H54 (cell line): ENCODE measurements at regions not wholly inside any gene's neighbourhood (a gene's known extent, or its start where the extent isn't known, plus 50 kb on each side); places are given as distances from the start of the nearest gene placed in this dataset.

ENCODE experiments used
- DNase-seq: peaks from one replicate; pipeline ENCODE4 v3.0.0; 2011; ENCODE audit warnings: low spot score, mixed read lengths; ENCODE audit not compliant: insufficient read length
- FAIRE-seq: peaks from 3 replicates; lab custom pipeline; 2011; peaks lifted over from hg19 to GRCh38; lab: Jason Lieb, UNC
- POLR2A ChIP-seq: IDR thresholded peaks from 2 replicates; pipeline ENCODE4 v1.6.1; 2011; ENCODE audit warnings: low read depth, mild to moderate bottlenecking, low read length

GRCh38 chr2:212864186-212864585, 287.2 kb downstream of the IKZF2 start:
- TF ChIP-seq POLR2A = no peak
- FAIRE-seq (no peak), DNase-seq (no peak)

- TF ChIP-seq POLR2A = no peak
- FAIRE-seq (peak; percentile 62), DNase-seq (no peak)
Measured at GRCh38 chr2:212863185-212863588, 288.2 kb downstream of the IKZF2 start.

GRCh38 chr2:212858496-212858895, 292.9 kb downstream of the IKZF2 start:
- DNase-seq (no peak), FAIRE-seq (no peak)

GRCh38 chr2:212854771-212855170, 296.6 kb downstream of the IKZF2 start:
- no peak for TF ChIP-seq POLR2A
- DNase-seq (no peak), FAIRE-seq (no peak)

More at GRCh38 chr2:212858496-212858895, 292.9 kb downstream of the IKZF2 start:
- no peak for TF ChIP-seq POLR2A

- no peak for DNase-seq
- no peak for FAIRE-seq
- TF ChIP-seq POLR2A = no peak
Measured at GRCh38 chr2:212854116-212854515, 297.3 kb downstream of the IKZF2 start.

GRCh38 chr2:212845941-212846340, 305.5 kb downstream of the IKZF2 start:
- DNase-seq (no peak), FAIRE-seq (no peak)
- TF ChIP-seq POLR2A = no peak

GRCh38 chr2:212843409-212844199, 305.0 kb upstream of the ERBB4 start:
- TF ChIP-seq POLR2A = no peak
- no peak for DNase-seq
- FAIRE-seq = peak; percentile 91

- no peak for TF ChIP-seq POLR2A
- peak; percentile 76 for FAIRE-seq
- DNase-seq = no peak
Measured at GRCh38 chr2:212842544-212843185, 304.1 kb upstream of the ERBB4 start.

GRCh38 chr2:212841460-212841859, 302.9 kb upstream of the ERBB4 start:
- FAIRE-seq = no peak
- no peak for TF ChIP-seq POLR2A

GRCh38 chr2:212832211-212833195, 293.9 kb upstream of the ERBB4 start:
- no peak for FAIRE-seq
- no peak for DNase-seq
- no peak for TF ChIP-seq POLR2A

More at GRCh38 chr2:212841460-212841859, 302.9 kb upstream of the ERBB4 start:
- DNase-seq = no peak

GRCh38 chr2:212831671-212832199, 293.1 kb upstream of the ERBB4 start:
- DNase-seq (no peak), FAIRE-seq (no peak)
- no peak for TF ChIP-seq POLR2A

GRCh38 chr2:212816267-212816666, 277.7 kb upstream of the ERBB4 start:
- DNase-seq (no peak), FAIRE-seq (no peak)
- no peak for TF ChIP-seq POLR2A

GRCh38 chr2:212815453-212815852, 276.9 kb upstream of the ERBB4 start:
- DNase-seq (no peak), FAIRE-seq (no peak)
- TF ChIP-seq POLR2A = no peak
